ENCODE measurements at regions not wholly inside any gene's neighbourhood (a gene's known extent, or its start where the extent isn't known, plus 50 kb on each side); places are given as distances from the start of the nearest gene placed in this dataset.

- TF ChIP-seq, protein P1, sequence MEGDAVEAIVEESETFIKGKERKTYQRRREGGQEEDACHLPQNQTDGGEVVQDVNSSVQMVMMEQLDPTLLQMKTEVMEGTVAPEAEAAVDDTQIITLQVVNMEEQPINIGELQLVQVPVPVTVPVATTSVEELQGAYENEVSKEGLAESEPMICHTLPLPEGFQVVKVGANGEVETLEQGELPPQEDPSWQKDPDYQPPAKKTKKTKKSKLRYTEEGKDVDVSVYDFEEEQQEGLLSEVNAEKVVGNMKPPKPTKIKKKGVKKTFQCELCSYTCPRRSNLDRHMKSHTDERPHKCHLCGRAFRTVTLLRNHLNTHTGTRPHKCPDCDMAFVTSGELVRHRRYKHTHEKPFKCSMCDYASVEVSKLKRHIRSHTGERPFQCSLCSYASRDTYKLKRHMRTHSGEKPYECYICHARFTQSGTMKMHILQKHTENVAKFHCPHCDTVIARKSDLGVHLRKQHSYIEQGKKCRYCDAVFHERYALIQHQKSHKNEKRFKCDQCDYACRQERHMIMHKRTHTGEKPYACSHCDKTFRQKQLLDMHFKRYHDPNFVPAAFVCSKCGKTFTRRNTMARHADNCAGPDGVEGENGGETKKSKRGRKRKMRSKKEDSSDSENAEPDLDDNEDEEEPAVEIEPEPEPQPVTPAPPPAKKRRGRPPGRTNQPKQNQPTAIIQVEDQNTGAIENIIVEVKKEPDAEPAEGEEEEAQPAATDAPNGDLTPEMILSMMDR (IDR thresholded peaks at IDR 0.05; ENCODE audit: unreplicated experiment), result no peak
- Mint-ChIP-seq H3K27me3 (ENCODE audit: insufficient read depth, unreplicated experiment) (no peaks in the 10 kb centered on the region), H3K36me3 (ENCODE audit: insufficient read depth, unreplicated experiment) (peaks cover 3% of the 10 kb centered on the region), H3K4me3 (ENCODE audit: unreplicated experiment) (no peak overlapping the region), H3K4me1 (ENCODE audit: insufficient read depth, unreplicated experiment) (no peaks in the 10 kb centered on the region), H3K9me3 (ENCODE audit: unreplicated experiment) (peaks cover 10% of the 10 kb centered on the region), H3K27ac (ENCODE audit: low read depth, unreplicated experiment) (no peak overlapping the region)
- ChIA-PET POLR2A (no interaction called here), CTCF (interaction anchor here (0.6 to 1.2 kb wide), 2 partner anchors 19 to 308 kb away, joined by 3 read pairs; no protein-coding TSS in a partner anchor)
- DNase-seq (ENCODE audit: unreplicated experiment), result no peak
- intact Hi-C loops (cut with micrococcal nuclease), result no loop called here
- BruUV-seq (replicated peaks), result no TSS peak
Measured at GRCh38 chr6:132224943-132225342, 176.3 kb downstream of the MOXD1 start.

DNA sequence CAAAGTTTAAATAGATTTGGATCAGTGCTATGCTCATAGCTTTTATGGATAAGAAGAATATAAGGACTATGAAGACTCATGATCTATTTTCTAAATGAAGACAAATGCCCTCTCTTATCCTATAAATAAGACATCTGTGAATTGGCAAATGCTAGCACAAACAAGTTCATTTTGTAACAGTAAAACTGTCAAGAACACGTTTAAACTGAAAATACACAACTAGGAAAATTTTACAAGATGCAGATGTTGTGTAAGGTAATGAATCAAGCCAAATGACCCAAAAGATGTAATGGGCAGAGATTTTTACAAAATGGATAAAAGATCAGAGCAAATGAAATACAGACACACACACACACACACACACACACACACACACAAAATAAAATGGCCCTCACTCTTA lies 180.5 kb downstream of the MOXD1 start:
- ChIA-PET POLR2A (interaction anchor here (0.6 kb wide), 1 partner anchor 13 kb away, joined by 3 read pairs; no protein-coding TSS in a partner anchor), CTCF (interaction anchor here (0.6 to 7.0 kb wide), 7 partner anchors 11 to 438 kb away, joined by 3 to 59 read pairs (median 6); no protein-coding TSS in a partner anchor)
- intact Hi-C loops (cut with micrococcal nuclease), result no loop called here
- no peaks in the 10 kb centered on the region for H3K36me3 Mint-ChIP-seq (ENCODE audit: insufficient read depth, unreplicated experiment)
- H3K9me3 Mint-ChIP-seq (ENCODE audit: unreplicated experiment), result peaks cover 10% of the 10 kb centered on the region
- no TSS peak for BruUV-seq (replicated peaks)
- TF ChIP-seq, protein P1 (IDR thresholded peaks at IDR 0.05; ENCODE audit: unreplicated experiment), result no peak
- DNase-seq (ENCODE audit: unreplicated experiment), result no peak
- no peaks in the 10 kb centered on the region for H3K4me1 Mint-ChIP-seq (ENCODE audit: insufficient read depth, unreplicated experiment)
- H3K4me3 Mint-ChIP-seq (ENCODE audit: unreplicated experiment), result no peak overlapping the region
- no peak overlapping the region for H3K27ac Mint-ChIP-seq (ENCODE audit: low read depth, unreplicated experiment)
- H3K27me3 Mint-ChIP-seq (ENCODE audit: insufficient read depth, unreplicated experiment), result no peaks in the 10 kb centered on the region

DNA sequence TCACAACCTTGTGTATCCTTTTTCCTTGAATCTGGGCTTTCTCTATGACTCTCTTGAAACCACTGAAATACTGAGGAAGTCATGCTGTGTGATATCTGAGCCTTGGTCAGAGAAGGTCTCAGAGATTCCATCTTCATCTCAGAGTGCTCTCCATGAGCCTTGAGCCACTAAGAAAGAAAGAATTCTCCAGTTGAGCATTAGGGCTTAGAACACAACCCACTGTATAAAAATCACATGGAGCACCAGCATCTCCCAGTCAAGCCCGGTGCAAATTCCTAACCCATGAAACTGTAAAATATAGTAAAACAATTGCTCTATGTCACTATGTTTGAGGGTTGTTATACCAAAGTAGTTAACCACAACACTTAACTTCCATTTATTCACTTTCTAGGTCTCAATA lies 181.4 kb downstream of the MOXD1 start:
- CTCF ChIA-PET, result interaction anchor here (0.5 to 7.0 kb wide), 6 partner anchors 10 to 908 kb away, joined by 3 to 59 read pairs (median 12); no protein-coding TSS in a partner anchor
- Mint-ChIP-seq H3K36me3 (ENCODE audit: insufficient read depth, unreplicated experiment) (no peaks in the 10 kb centered on the region), H3K9me3 (ENCODE audit: unreplicated experiment) (peaks cover 6% of the 10 kb centered on the region), H3K4me1 (ENCODE audit: insufficient read depth, unreplicated experiment) (no peaks in the 10 kb centered on the region), H3K27me3 (ENCODE audit: insufficient read depth, unreplicated experiment) (no peaks in the 10 kb centered on the region), H3K27ac (ENCODE audit: low read depth, unreplicated experiment) (no peak overlapping the region), H3K4me3 (ENCODE audit: unreplicated experiment) (no peak overlapping the region)
- intact Hi-C loops (cut with micrococcal nuclease), result loop anchor here (2.0 kb wide), 1 partner anchor 59 kb away; no protein-coding TSS in a partner anchor
- TF ChIP-seq, protein P1 (IDR thresholded peaks at IDR 0.05; ENCODE audit: unreplicated experiment), result no peak
- BruUV-seq (replicated peaks), result no TSS peak
- no peak for DNase-seq (ENCODE audit: unreplicated experiment)
- POLR2A ChIA-PET, result no interaction called here

DNA sequence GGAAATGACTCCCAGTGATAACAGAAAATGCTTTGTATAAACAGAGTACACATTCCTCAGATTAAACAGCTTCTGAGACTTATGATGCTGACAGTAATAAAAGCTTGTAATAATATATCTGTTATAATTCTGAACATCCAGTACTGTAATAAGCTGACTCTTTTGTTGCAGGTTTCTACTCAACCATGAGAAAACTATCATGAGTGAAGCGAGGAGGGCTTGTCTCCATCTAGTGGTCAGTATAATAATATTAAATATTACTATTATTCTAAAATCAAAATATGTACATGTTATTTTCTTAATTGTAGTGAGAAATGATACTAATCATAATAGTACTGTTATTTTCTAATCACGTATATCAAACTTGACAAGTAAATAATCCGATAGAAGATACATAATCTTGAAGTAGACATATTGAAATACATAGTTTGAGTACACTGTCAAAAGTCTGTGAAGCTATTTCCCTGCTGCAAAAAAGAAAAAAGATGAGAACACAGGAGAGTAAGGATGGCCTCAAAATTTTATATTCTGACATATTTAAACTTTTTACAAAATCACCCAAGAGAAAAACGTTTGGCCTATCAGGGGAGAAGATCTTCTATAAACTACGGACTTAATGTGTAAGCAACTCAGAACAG lies 183.1 kb downstream of the MOXD1 start:
- BruUV-seq (replicated peaks), result no TSS peak
- Mint-ChIP-seq H3K4me3 (ENCODE audit: unreplicated experiment) (no peak overlapping the region), H3K27ac (ENCODE audit: low read depth, unreplicated experiment) (no peak overlapping the region), H3K36me3 (ENCODE audit: insufficient read depth, unreplicated experiment) (no peaks in the 10 kb centered on the region), H3K27me3 (ENCODE audit: insufficient read depth, unreplicated experiment) (no peaks in the 10 kb centered on the region), H3K9me3 (ENCODE audit: unreplicated experiment) (no peaks in the 10 kb centered on the region), H3K4me1 (ENCODE audit: insufficient read depth, unreplicated experiment) (no peaks in the 10 kb centered on the region)
- intact Hi-C loops (cut with micrococcal nuclease), result loop anchor here (1.0 to 2.0 kb wide), 4 partner anchors 57 to 293 kb away; no protein-coding TSS in a partner anchor
- CTCF ChIA-PET, result interaction anchor here (0.6 to 7.0 kb wide), 31 partner anchors 10 to 1905 kb away, joined by 3 to 59 read pairs (median 4); partner anchors contain the start of gene MED23
- DNase-seq (ENCODE audit: unreplicated experiment), result peak; percentile 45
- TF ChIP-seq, protein P1 (IDR thresholded peaks at IDR 0.05; ENCODE audit: unreplicated experiment), result peak; percentile 38
- POLR2A ChIA-PET, result interaction anchor here (1.2 kb wide), 1 partner anchor 270 kb away, joined by 4 read pairs; no protein-coding TSS in a partner anchor
